ENCODE measurements at regions not wholly inside any gene's neighbourhood (a gene's known extent, or its start where the extent isn't known, plus 50 kb on each side); places are given as distances from the start of the nearest gene placed in this dataset.

- no peaks in the 10 kb centered on the region for H3K36me3 ChIP-seq (ENCODE audit: control insufficient read depth in 2 of 2, extremely low read depth in 1 of 2, insufficient read depth in 2 of 2, low read length in 2 of 2)
- H3K27ac ChIP-seq (ENCODE audit: insufficient read depth, low read depth, low read length): no peak overlapping the region
- H3K79me2 ChIP-seq (ENCODE audit: control insufficient read depth, insufficient read depth, low read length): no peaks in the 10 kb centered on the region
- FAIRE-seq (no peak), DNase-seq (ENCODE audit: low read depth, low spot score) (no peak)
- no peaks in the 10 kb centered on the region for H3K9me3 ChIP-seq (replicated peaks; ENCODE audit: control insufficient read depth, insufficient read depth, low read length)
- TF ChIP-seq EZH2 (IDR thresholded peaks at IDR 0.05; ENCODE audit: borderline replicate concordance, low read depth, low read length, severe bottlenecking): no peak
- TF ChIP-seq, protein P1, sequence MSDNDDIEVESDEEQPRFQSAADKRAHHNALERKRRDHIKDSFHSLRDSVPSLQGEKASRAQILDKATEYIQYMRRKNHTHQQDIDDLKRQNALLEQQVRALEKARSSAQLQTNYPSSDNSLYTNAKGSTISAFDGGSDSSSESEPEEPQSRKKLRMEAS (IDR thresholded peaks at IDR 0.05; ENCODE audit: insufficient read depth, insufficient read length): no peak
- TF ChIP-seq GATA2 (IDR thresholded peaks at IDR 0.05; ENCODE audit: insufficient read depth, insufficient read length, low read depth, low read length): no peak
- no peak for TF ChIP-seq MYC (IDR thresholded peaks at IDR 0.05; ENCODE audit: low read depth, low read length)
- no peak for TF ChIP-seq POLR2AphosphoS5 (IDR thresholded peaks at IDR 0.05; ENCODE audit: insufficient read depth, low read depth, low read length)
- TF ChIP-seq POLR2A (IDR thresholded peaks at IDR 0.05; ENCODE audit: low read depth, low read length): no peak
- no peak for TF ChIP-seq JUN (IDR thresholded peaks at IDR 0.05; ENCODE audit: borderline replicate concordance, insufficient read depth, insufficient read length, low read depth)
- TF ChIP-seq FOS (IDR thresholded peaks at IDR 0.05; ENCODE audit: borderline replicate concordance, insufficient read depth, low read length): no peak
- TF ChIP-seq, protein P2, sequence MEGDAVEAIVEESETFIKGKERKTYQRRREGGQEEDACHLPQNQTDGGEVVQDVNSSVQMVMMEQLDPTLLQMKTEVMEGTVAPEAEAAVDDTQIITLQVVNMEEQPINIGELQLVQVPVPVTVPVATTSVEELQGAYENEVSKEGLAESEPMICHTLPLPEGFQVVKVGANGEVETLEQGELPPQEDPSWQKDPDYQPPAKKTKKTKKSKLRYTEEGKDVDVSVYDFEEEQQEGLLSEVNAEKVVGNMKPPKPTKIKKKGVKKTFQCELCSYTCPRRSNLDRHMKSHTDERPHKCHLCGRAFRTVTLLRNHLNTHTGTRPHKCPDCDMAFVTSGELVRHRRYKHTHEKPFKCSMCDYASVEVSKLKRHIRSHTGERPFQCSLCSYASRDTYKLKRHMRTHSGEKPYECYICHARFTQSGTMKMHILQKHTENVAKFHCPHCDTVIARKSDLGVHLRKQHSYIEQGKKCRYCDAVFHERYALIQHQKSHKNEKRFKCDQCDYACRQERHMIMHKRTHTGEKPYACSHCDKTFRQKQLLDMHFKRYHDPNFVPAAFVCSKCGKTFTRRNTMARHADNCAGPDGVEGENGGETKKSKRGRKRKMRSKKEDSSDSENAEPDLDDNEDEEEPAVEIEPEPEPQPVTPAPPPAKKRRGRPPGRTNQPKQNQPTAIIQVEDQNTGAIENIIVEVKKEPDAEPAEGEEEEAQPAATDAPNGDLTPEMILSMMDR (IDR thresholded peaks at IDR 0.05; ENCODE audit: extremely low read depth in 1 of 2, insufficient read depth in 1 of 2, low read depth in 1 of 2, low read length in 2 of 2): no peak
- ChIA-PET POLR2A (no interaction called here), CTCF (no interaction called here)
- H3K4me3 ChIP-seq (replicated peaks in 1 of 3; ENCODE audit: insufficient read depth in 1 of 3, low read depth in 1 of 3, low read length in 3 of 3): no peak overlapping the region
- dilution Hi-C loops (cut with MboI; ENCODE audit: extremely low pct_ligation_motif_present, low sequenced_read_pairs) (no loop called here), intact Hi-C loops (cut with micrococcal nuclease) (no loop called here)
- H4K20me1 ChIP-seq (replicated peaks; ENCODE audit: control insufficient read depth, extremely low read depth, insufficient read depth, low read length): no peaks in the 10 kb centered on the region
- no peak overlapping the region for H3K9ac ChIP-seq (replicated peaks; ENCODE audit: extremely low read depth, insufficient read depth, low read length)
- no peak overlapping the region for H3K4me2 ChIP-seq (ENCODE audit: insufficient read depth, low read length)
- no TSS peak for BruUV-seq (replicated peaks)
- H3K27me3 ChIP-seq (ENCODE audit: control insufficient read depth in 2 of 2, insufficient read depth in 2 of 2, low read length in 2 of 2): no peaks in the 10 kb centered on the region
- H2AFZ ChIP-seq (ENCODE audit: low read depth, low read length): no peak overlapping the region
- no peaks in the 10 kb centered on the region for H3K4me1 ChIP-seq (ENCODE audit: control insufficient read depth, extremely low read depth, insufficient read depth, low read length)
- no peaks in the 10 kb centered on the region for H3K9me1 ChIP-seq (replicated peaks; ENCODE audit: control insufficient read depth, extremely low read depth, insufficient read depth, low read length)
Measured at GRCh38 chr9:126152622-126153362, 173.8 kb upstream of the MVB12B start.

Data from endothelial cell of umbilical vein (primary cell).